K562 (cell line): ENCODE measurements at regions not wholly inside any gene's neighbourhood (a gene's known extent, or its start where the extent isn't known, plus 50 kb on each side); places are given as distances from the start of the nearest gene placed in this dataset.

Experiments
- ATAC-seq: fragments of 200-7000 bp; cut with Tn5 transposase; 3 replicates; pipeline ENCODE4 v1.9.1; 2020; ENCODE audit warnings: moderate library complexity
- BruUV-seq: library from RNA; stranded (reverse); fragments of 400-500 nt; replicated peaks from 2 replicates; lab custom pipeline; 2021; lab: Mats Ljungman, UMichigan
- CTCF ChIA-PET: fragments of 300-600 bp; formaldehyde crosslinking; extraction: SDS; loops from one replicate; lab custom pipeline; 2021; ENCODE audit warnings: low intra/inter-chr PET ratio; lab: Yijun Ruan, JAX
- POLR2A ChIA-PET: fragments of 300-600, 350-650 bp; sonication (Branson Sonifier 250); formaldehyde crosslinking; extraction: SDS; loops from one replicate; lab custom pipeline; 2021; ENCODE audit warnings: antibody characterized with exemption, inconsistent platforms; lab: Yijun Ruan, JAX
- DNase-seq, 4 experiments: peaks; one replicate each; pipeline versions ENCODE4 v3.0.0 to v3.0.0-alpha.2; 2011 to 2018; ENCODE audit warnings: low spot score in 3 of 4, mixed read lengths in 3 of 4; ENCODE audit errors: extremely low read depth in 1 of 4
- FAIRE-seq: peaks from 2 replicates; lab custom pipeline; 2011; peaks lifted over from hg19 to GRCh38; lab: Jason Lieb, UNC
- H2AFZ ChIP-seq: 2 replicates; pipeline ENCODE4 v1.6.0; 2011; ENCODE audit warnings: low read depth, low read length, control low read depth, inconsistent platforms
- H3K27ac ChIP-seq: fragments of 200-600 bp; 3 replicates; pipeline ENCODE4 v1.8.0; 2011; ENCODE audit warnings: low read depth, mild to moderate bottlenecking, control low read depth, inconsistent platforms, low read length, moderate library complexity, mixed read lengths; ENCODE audit errors: extremely low read depth
- H3K27me3 ChIP-seq, 2 experiments: fragments of 300-600 bp in 1 of 2; 2 replicates in 1 of 2; 3 replicates in 1 of 2; pipeline versions ENCODE4 v1.6.0 to v1.8.0; 2011; ENCODE audit warnings: inconsistent platforms in 2 of 2, low read length in 2 of 2, mild to moderate bottlenecking in 1 of 2, mixed read lengths in 1 of 2, moderate library complexity in 1 of 2; ENCODE audit not compliant: control insufficient read depth in 2 of 2, insufficient read depth in 2 of 2
- H3K36me3 ChIP-seq: fragments of 300-600 bp; 3 replicates; pipeline ENCODE4 v1.8.0; 2011; ENCODE audit warnings: mild to moderate bottlenecking, low read length, inconsistent platforms; ENCODE audit not compliant: control insufficient read depth, insufficient read depth
- H3K4me1 ChIP-seq, 2 experiments: fragments of 200-600 bp in 1 of 2; replicated peaks in 1 of 2; 2 replicates in 1 of 2; 3 replicates in 1 of 2; pipeline versions ENCODE4 v1.5.1 to v1.8.0; 2011; ENCODE audit warnings: inconsistent platforms in 2 of 2, low read length in 2 of 2, mild to moderate bottlenecking in 1 of 2, mixed read lengths in 1 of 2, moderate library complexity in 1 of 2; ENCODE audit not compliant: control insufficient read depth in 2 of 2, insufficient read depth in 2 of 2
- H3K4me2 ChIP-seq: 2 replicates; pipeline ENCODE4 v1.6.1; 2011; ENCODE audit warnings: low read length, control low read depth, inconsistent platforms, mixed read lengths; ENCODE audit not compliant: insufficient read depth
- H3K4me3 ChIP-seq: fragments of 200-600 bp; sonication (generic), shearing (Covaris generic); 2 replicates; pipeline ENCODE4 v1.5.1; 2016; ENCODE audit warnings: control low read depth, inconsistent platforms
- H3K79me2 ChIP-seq: fragments of 200-600 bp; 3 replicates; pipeline ENCODE4 v1.8.0; 2011; ENCODE audit warnings: low read length, inconsistent platforms; ENCODE audit not compliant: control insufficient read depth, insufficient read depth
- H3K9ac ChIP-seq, 2 experiments: 2 replicates each; pipeline versions ENCODE4 v1.6.0 to v1.6.1; 2011; ENCODE audit warnings: low read depth in 2 of 2, low read length in 2 of 2, control low read depth in 1 of 2, inconsistent platforms in 1 of 2, mild to moderate bottlenecking in 1 of 2, mixed read lengths in 1 of 2; ENCODE audit not compliant: insufficient read depth in 1 of 2
- H3K9me1 ChIP-seq: one replicate; pipeline ENCODE4 v1.6.0; 2011; ENCODE audit warnings: inconsistent platforms, mild to moderate bottlenecking, low read length, moderate library complexity; ENCODE audit not compliant: control insufficient read depth, insufficient read depth
- H3K9me3 ChIP-seq: replicated peaks from 2 replicates; pipeline ENCODE4 v1.5.1; 2011; ENCODE audit warnings: low read depth, low read length, inconsistent platforms; ENCODE audit not compliant: control insufficient read depth, insufficient read depth
- H4K20me1 ChIP-seq: replicated peaks from 2 replicates; pipeline ENCODE4 v1.6.1; 2011; ENCODE audit warnings: low read length, inconsistent platforms, mixed read lengths; ENCODE audit not compliant: control insufficient read depth, insufficient read depth
- GATAD2B ChIP-seq: fragments of 450-650 bp; IDR thresholded peaks from 2 replicates; pipeline ENCODE4 v1.6.1; 2017; ENCODE audit warnings: mild to moderate bottlenecking, borderline replicate concordance
- KAT7 ChIP-seq: sonication (generic); formaldehyde crosslinking; IDR thresholded peaks from 2 replicates; pipeline ENCODE4 v1.8.0; 2022; ENCODE audit warnings: missing genetic modification reagents, mild to moderate bottlenecking, borderline replicate concordance
- NR2C2 ChIP-seq, 2 experiments: fragments of 200-800 bp in 1 of 2; sonication (Bioruptor generic) in 1 of 2; sonication (generic) in 1 of 2; formaldehyde crosslinking in 1 of 2; IDR thresholded peaks; 2 replicates each; pipeline versions ENCODE4 v1.6.1 to v1.8.0; 2016 to 2022; ENCODE audit warnings: mild to moderate bottlenecking in 1 of 2, missing compliant biosample characterization in 1 of 2, missing genetic modification characterization in 1 of 2, missing genetic modification reagents in 1 of 2
- POLR2H ChIP-seq: IDR thresholded peaks from 2 replicates; pipeline ENCODE4 v1.6.1; 2016; ENCODE audit warnings: missing genetic modification characterization, low read depth, mild to moderate bottlenecking, control low read depth, missing compliant biosample characterization, moderate library complexity
- WGBS: fragments of 100-300 bp; shearing (Covaris generic); methylation state at CpG from one replicate; pipeline ENCODE4 v1.1.6; 2016; ENCODE audit warnings: low coverage, mixed read lengths; ENCODE audit not compliant: insufficient coverage; ENCODE audit errors: missing lambda C conversion rate; 5-methylcytosine and 5-hydroxymethylcytosine counted together
- in situ Hi-C: fragments of 300-500 bp; cut with MboI; formaldehyde crosslinking; loops from 4 replicates; pipeline ENCODE4 v1.15.0; 2018; ENCODE audit warnings: inconsistent platforms, mixed read lengths
- intact Hi-C: fragments of 100-400 bp; cut with micrococcal nuclease; formaldehyde crosslinking; loops from 2 replicates; pipeline ENCODE4 v1.14.2; 2022
- TF ChIP-seq, protein P1 (sequence below): fragments of 250-450 bp; sonication (Bioruptor Pico); IDR thresholded peaks from 2 replicates; pipeline ENCODE4 v1.4.0; 2020; ENCODE audit warnings: mild to moderate bottlenecking, moderate library complexity
- TF ChIP-seq, protein P2 (sequence below): sonication (generic); formaldehyde crosslinking; IDR thresholded peaks from 2 replicates; pipeline ENCODE4 v1.8.1; 2023; ENCODE audit warnings: missing genetic modification reagents, mild to moderate bottlenecking, borderline replicate concordance
- TF ChIP-seq, protein P3 (sequence below), 2 experiments: fragments of 450-650 bp; IDR thresholded peaks; 2 replicates each; pipeline ENCODE4 v1.6.1; 2018; ENCODE audit warnings: mild to moderate bottlenecking in 2 of 2, low read depth in 1 of 2; ENCODE audit not compliant: partially characterized antibody in 2 of 2

GRCh38 chr13:50466456-50466855 is 377.0 kb downstream of the DLEU7 start (continued):
- TF ChIP-seq, protein P1, sequence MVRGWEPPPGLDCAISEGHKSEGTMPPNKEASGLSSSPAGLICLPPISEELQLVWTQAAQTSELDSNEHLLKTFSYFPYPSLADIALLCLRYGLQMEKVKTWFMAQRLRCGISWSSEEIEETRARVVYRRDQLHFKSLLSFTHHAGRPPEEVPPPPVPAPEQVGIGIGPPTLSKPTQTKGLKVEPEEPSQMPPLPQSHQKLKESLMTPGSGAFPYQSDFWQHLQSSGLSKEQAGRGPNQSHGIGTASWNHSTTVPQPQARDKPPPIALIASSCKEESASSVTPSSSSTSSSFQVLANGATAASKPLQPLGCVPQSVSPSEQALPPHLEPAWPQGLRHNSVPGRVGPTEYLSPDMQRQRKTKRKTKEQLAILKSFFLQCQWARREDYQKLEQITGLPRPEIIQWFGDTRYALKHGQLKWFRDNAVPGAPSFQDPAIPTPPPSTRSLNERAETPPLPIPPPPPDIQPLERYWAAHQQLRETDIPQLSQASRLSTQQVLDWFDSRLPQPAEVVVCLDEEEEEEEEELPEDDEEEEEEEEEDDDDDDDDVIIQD (CRISPR knock-in tag): no peak
- TF ChIP-seq GATAD2B: no peak

- ATAC-seq (no peak), DNase-seq (no peak), FAIRE-seq (no peak)
- Histone ChIP-seq H3K36me3 (no peaks in the 10 kb centered on the region), H3K79me2 (no peaks in the 10 kb centered on the region), H3K4me1 (peaks cover 0 to 12% of the 10 kb centered on the region in 2 experiments; a peak in 3 of 5 replicates), H2AFZ (no peak overlapping the region), H3K27me3 (no peaks in the 10 kb centered on the region), H3K9me1 (no peaks in the 10 kb centered on the region), H3K4me3 (no peak overlapping the region), H3K27ac (no peak overlapping the region), H3K9me3 (no peaks in the 10 kb centered on the region), H4K20me1 (no peaks in the 10 kb centered on the region), H3K9ac (no peak overlapping the region), H3K4me2 (no peak overlapping the region)
- CTCF ChIA-PET: no interaction called here
- POLR2A ChIA-PET: no interaction called here
- intact Hi-C loops: no loop called here
- in situ Hi-C loops: no loop called here
- WGBS: 59% methylated on average over 11 of the region's 11 CpGs
- BruUV-seq: no TSS peak
- TF ChIP-seq KAT7 (CRISPR knock-in tag) (no peak), NR2C2 (CRISPR knock-in tag; IDR thresholded peaks at IDR 0.05) (no peak), NR2C2 (tag; IDR thresholded peaks at IDR 0.05) (no peak), POLR2H (tag) (no peak)
- TF ChIP-seq, protein P2, sequence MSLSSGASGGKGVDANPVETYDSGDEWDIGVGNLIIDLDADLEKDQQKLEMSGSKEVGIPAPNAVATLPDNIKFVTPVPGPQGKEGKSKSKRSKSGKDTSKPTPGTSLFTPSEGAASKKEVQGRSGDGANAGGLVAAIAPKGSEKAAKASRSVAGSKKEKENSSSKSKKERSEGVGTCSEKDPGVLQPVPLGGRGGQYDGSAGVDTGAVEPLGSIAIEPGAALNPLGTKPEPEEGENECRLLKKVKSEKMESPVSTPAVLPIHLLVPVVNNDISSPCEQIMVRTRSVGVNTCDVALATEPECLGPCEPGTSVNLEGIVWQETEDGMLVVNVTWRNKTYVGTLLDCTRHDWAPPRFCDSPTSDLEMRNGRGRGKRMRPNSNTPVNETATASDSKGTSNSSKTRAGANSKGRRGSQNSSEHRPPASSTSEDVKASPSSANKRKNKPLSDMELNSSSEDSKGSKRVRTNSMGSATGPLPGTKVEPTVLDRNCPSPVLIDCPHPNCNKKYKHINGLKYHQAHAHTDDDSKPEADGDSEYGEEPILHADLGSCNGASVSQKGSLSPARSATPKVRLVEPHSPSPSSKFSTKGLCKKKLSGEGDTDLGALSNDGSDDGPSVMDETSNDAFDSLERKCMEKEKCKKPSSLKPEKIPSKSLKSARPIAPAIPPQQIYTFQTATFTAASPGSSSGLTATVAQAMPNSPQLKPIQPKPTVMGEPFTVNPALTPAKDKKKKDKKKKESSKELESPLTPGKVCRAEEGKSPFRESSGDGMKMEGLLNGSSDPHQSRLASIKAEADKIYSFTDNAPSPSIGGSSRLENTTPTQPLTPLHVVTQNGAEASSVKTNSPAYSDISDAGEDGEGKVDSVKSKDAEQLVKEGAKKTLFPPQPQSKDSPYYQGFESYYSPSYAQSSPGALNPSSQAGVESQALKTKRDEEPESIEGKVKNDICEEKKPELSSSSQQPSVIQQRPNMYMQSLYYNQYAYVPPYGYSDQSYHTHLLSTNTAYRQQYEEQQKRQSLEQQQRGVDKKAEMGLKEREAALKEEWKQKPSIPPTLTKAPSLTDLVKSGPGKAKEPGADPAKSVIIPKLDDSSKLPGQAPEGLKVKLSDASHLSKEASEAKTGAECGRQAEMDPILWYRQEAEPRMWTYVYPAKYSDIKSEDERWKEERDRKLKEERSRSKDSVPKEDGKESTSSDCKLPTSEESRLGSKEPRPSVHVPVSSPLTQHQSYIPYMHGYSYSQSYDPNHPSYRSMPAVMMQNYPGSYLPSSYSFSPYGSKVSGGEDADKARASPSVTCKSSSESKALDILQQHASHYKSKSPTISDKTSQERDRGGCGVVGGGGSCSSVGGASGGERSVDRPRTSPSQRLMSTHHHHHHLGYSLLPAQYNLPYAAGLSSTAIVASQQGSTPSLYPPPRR (CRISPR knock-in tag): no peak
- TF ChIP-seq, protein P3, sequence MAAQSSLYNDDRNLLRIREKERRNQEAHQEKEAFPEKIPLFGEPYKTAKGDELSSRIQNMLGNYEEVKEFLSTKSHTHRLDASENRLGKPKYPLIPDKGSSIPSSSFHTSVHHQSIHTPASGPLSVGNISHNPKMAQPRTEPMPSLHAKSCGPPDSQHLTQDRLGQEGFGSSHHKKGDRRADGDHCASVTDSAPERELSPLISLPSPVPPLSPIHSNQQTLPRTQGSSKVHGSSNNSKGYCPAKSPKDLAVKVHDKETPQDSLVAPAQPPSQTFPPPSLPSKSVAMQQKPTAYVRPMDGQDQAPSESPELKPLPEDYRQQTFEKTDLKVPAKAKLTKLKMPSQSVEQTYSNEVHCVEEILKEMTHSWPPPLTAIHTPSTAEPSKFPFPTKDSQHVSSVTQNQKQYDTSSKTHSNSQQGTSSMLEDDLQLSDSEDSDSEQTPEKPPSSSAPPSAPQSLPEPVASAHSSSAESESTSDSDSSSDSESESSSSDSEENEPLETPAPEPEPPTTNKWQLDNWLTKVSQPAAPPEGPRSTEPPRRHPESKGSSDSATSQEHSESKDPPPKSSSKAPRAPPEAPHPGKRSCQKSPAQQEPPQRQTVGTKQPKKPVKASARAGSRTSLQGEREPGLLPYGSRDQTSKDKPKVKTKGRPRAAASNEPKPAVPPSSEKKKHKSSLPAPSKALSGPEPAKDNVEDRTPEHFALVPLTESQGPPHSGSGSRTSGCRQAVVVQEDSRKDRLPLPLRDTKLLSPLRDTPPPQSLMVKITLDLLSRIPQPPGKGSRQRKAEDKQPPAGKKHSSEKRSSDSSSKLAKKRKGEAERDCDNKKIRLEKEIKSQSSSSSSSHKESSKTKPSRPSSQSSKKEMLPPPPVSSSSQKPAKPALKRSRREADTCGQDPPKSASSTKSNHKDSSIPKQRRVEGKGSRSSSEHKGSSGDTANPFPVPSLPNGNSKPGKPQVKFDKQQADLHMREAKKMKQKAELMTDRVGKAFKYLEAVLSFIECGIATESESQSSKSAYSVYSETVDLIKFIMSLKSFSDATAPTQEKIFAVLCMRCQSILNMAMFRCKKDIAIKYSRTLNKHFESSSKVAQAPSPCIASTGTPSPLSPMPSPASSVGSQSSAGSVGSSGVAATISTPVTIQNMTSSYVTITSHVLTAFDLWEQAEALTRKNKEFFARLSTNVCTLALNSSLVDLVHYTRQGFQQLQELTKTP (IDR thresholded peaks at IDR 0.05; ENCODE audit: low read depth in 1 of 2, partially characterized antibody in 2 of 2): no peak
Measured at GRCh38 chr13:50467156-50468110, 376.1 kb downstream of the DLEU7 start.
